ENCODE measurements at regions not wholly inside any gene's neighbourhood (a gene's known extent, or its start where the extent isn't known, plus 50 kb on each side); places are given as distances from the start of the nearest gene placed in this dataset.

- no peak for TF ChIP-seq CTCF (IDR thresholded peaks at IDR 0.05; ENCODE audit: insufficient read depth, low read length, poor library complexity, severe bottlenecking)
- no peak for DNase-seq (ENCODE audit: extremely low read depth, insufficient read length)
- no peaks in the 10 kb centered on the region for H3K36me3 ChIP-seq (ENCODE audit: control insufficient read depth, insufficient read depth, low read length)
- H3K27me3 ChIP-seq (replicated peaks; ENCODE audit: control insufficient read depth, insufficient read depth, low read length), result 0 out of 2 replicates have a peak, but pooled peaks cover 1% of the 10 kb centered on the region
- H3K4me3 ChIP-seq (replicated peaks; ENCODE audit: low read depth, low read length), result no peak overlapping the region
These were observed 230.2 kb downstream of the CDCA7 start for GRCh38 chr2:173584676-173585458.

GRCh38 chr2:173588931-173589369, 234.3 kb downstream of the CDCA7 start:
- Histone ChIP-seq H3K27me3 (replicated peaks; ENCODE audit: control insufficient read depth, insufficient read depth, low read length) (0 out of 2 replicates have a peak, but pooled peaks cover 1% of the 10 kb centered on the region), H3K36me3 (ENCODE audit: control insufficient read depth, insufficient read depth, low read length) (no peaks in the 10 kb centered on the region), H3K4me3 (replicated peaks; ENCODE audit: low read depth, low read length) (no peak overlapping the region)
- TF ChIP-seq CTCF (IDR thresholded peaks at IDR 0.05; ENCODE audit: insufficient read depth, low read length, poor library complexity, severe bottlenecking), result no peak
- DNase-seq (ENCODE audit: extremely low read depth, insufficient read length), result no peak

GRCh38 chr2:173589604-173590275, 235.1 kb downstream of the CDCA7 start:
- no peak for DNase-seq (ENCODE audit: extremely low read depth, insufficient read length)
- no peak overlapping the region for H3K4me3 ChIP-seq (replicated peaks; ENCODE audit: low read depth, low read length)

GRCh38 chr2:173590276-173590861, 235.7 kb downstream of the CDCA7 start:
- TF ChIP-seq CTCF (IDR thresholded peaks at IDR 0.05; ENCODE audit: insufficient read depth, low read length, poor library complexity, severe bottlenecking), result no peak
- DNase-seq (ENCODE audit: extremely low read depth, insufficient read length), result no peak
- no peaks in the 10 kb centered on the region for H3K27me3 ChIP-seq (replicated peaks; ENCODE audit: control insufficient read depth, insufficient read depth, low read length)
- no peak overlapping the region for H3K4me3 ChIP-seq (replicated peaks; ENCODE audit: low read depth, low read length)
- no peaks in the 10 kb centered on the region for H3K36me3 ChIP-seq (ENCODE audit: control insufficient read depth, insufficient read depth, low read length)

More at GRCh38 chr2:173589604-173590275, 235.1 kb downstream of the CDCA7 start:
- Histone ChIP-seq H3K27me3 (replicated peaks; ENCODE audit: control insufficient read depth, insufficient read depth, low read length) (no peaks in the 10 kb centered on the region), H3K36me3 (ENCODE audit: control insufficient read depth, insufficient read depth, low read length) (no peaks in the 10 kb centered on the region)
- no peak for TF ChIP-seq CTCF (IDR thresholded peaks at IDR 0.05; ENCODE audit: insufficient read depth, low read length, poor library complexity, severe bottlenecking)

- TF ChIP-seq CTCF (IDR thresholded peaks at IDR 0.05; ENCODE audit: insufficient read depth, low read length, poor library complexity, severe bottlenecking), result no peak
These were observed 238.4 kb downstream of the CDCA7 start for GRCh38 chr2:173593109-173593508.

More at GRCh38 chr2:173593109-173593508, 238.4 kb downstream of the CDCA7 start:
- no peaks in the 10 kb centered on the region for H3K36me3 ChIP-seq (ENCODE audit: control insufficient read depth, insufficient read depth, low read length)
- no peaks in the 10 kb centered on the region for H3K27me3 ChIP-seq (replicated peaks; ENCODE audit: control insufficient read depth, insufficient read depth, low read length)
- no peak overlapping the region for H3K4me3 ChIP-seq (replicated peaks; ENCODE audit: low read depth, low read length)
- DNase-seq (ENCODE audit: extremely low read depth, insufficient read length), result no peak

Measured in GM06990 (cell line).